PC-9 (cell line): ENCODE measurements at regions not wholly inside any gene's neighbourhood (a gene's known extent, or its start where the extent isn't known, plus 50 kb on each side); places are given as distances from the start of the nearest gene placed in this dataset.

Experiments used
- EZH2 ChIP-seq: fragments of 200-600 bp; sonication (generic); IDR thresholded peaks from 2 replicates; pipeline ENCODE4 v1.8.0; 2017; ENCODE audit warnings: antibody characterized with exemption, low read depth
- TF ChIP-seq, protein P1 (sequence below): fragments of 200-600 bp; sonication (generic); conservative IDR thresholded peaks from 2 replicates; pipeline ENCODE4 v1.6.1; 2017; ENCODE audit warnings: mixed run types, antibody characterized with exemption, mild to moderate bottlenecking, moderate library complexity

- TF ChIP-seq, protein P1, sequence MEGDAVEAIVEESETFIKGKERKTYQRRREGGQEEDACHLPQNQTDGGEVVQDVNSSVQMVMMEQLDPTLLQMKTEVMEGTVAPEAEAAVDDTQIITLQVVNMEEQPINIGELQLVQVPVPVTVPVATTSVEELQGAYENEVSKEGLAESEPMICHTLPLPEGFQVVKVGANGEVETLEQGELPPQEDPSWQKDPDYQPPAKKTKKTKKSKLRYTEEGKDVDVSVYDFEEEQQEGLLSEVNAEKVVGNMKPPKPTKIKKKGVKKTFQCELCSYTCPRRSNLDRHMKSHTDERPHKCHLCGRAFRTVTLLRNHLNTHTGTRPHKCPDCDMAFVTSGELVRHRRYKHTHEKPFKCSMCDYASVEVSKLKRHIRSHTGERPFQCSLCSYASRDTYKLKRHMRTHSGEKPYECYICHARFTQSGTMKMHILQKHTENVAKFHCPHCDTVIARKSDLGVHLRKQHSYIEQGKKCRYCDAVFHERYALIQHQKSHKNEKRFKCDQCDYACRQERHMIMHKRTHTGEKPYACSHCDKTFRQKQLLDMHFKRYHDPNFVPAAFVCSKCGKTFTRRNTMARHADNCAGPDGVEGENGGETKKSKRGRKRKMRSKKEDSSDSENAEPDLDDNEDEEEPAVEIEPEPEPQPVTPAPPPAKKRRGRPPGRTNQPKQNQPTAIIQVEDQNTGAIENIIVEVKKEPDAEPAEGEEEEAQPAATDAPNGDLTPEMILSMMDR = no peak
- TF ChIP-seq EZH2 = no peak
Observed at GRCh38 chr18:6653880-6654279, 75.6 kb upstream of the ARHGAP28 start.
